ENCODE measurements at regions not wholly inside any gene's neighbourhood (a gene's known extent, or its start where the extent isn't known, plus 50 kb on each side); places are given as distances from the start of the nearest gene placed in this dataset.

DNA sequence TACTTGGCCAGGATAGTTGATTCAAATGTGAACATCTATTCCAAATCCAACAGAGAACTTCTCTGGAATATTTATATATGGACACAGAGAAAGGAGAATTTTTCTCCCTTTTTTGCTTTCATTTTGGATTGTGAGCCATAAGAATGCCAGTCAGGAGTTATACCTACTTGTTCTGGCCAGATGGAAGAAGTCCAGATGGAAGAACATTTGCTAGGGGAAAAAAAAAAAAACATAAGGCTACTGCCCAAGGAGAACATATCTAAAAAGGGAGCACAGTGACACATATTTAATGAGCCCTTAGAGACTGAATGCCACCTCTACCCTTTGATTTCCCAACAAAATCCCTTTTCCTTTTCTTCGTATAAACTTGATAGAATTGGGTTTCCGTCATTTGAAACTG, 61.7 kb upstream of the PPP2R2B start:
- no peak for DNase-seq

DNA sequence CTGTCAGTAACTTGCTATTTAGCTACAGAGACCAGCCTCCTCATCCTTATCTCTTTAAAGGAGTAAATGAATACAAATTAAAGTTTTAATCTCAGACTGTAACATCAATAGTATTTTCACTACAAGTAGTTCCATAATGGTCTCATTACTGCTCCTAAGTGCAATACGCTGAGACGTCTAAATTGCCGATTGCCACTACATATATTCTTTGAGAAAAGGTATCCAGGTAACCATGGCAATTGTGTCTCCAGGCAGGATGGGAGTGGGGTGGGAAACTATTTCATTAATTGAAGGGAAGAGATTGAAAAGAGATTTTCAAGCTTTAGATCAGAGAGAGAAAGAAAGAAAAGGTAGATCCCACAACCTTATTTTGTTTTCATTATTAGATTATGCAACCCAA, 65.5 kb upstream of the PPP2R2B start:
- DNase-seq: no peak

DNA sequence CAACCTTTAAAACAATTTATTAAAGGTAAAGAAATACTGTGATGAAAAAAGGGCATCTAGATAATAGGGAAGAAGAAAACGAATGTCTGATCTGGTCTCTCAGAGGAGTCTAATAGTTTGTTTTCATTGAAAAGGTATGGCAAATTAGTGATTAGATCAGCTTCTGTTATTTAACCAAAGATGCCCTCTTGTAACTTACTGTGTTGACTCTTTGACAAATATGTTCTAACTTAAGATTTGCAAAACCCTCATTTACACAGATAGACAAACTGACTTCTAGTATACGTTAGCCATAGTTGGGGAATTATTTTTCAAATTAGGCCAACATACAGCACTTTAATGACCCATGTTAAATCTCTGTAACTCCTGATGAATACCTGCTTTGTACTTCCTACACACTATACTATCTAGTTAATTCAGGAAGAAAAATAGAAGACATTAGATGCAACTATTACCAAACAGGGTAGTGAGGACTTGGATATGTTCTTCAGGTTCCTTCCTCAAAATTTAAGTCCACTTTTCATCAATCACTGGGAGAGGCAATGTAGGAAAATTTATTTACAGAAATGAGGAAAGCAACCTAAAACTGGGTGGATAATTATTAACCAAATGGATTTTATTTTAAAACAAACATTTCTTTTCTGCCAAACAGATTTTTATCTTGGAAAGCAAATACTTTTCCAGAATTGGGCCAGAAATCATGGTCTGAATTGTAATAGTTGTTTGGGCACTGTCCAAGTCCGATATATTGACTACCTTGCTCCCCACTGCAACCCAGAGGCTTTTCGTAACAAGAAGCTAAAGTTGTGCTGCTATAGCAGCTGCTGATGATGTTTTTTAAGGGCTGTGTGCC, 66.4 kb upstream of the PPP2R2B start:
- no peak for DNase-seq

DNA sequence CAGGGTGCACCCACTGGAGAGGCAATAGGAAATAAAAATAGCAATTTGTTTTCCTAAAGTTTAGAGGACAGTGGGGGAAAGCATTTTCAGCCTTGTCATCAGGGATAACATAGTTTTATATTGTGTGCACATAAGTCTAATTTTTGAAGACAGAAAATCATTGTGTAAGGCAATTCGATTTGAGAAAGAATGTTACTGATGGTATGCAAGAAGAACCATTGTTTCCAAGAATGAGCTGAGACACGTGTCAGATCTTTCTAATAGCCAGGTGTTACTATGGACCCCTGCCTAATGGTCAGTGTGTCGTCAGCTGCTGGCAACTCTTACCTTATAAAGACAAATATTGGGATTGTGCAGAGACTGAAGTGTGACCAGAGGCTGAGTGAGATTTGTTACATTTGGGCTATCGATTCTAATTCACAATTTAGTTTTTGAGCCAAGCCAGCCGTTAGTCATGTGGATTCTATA, 67.1 kb upstream of the PPP2R2B start:
- DNase-seq: no peak

DNA sequence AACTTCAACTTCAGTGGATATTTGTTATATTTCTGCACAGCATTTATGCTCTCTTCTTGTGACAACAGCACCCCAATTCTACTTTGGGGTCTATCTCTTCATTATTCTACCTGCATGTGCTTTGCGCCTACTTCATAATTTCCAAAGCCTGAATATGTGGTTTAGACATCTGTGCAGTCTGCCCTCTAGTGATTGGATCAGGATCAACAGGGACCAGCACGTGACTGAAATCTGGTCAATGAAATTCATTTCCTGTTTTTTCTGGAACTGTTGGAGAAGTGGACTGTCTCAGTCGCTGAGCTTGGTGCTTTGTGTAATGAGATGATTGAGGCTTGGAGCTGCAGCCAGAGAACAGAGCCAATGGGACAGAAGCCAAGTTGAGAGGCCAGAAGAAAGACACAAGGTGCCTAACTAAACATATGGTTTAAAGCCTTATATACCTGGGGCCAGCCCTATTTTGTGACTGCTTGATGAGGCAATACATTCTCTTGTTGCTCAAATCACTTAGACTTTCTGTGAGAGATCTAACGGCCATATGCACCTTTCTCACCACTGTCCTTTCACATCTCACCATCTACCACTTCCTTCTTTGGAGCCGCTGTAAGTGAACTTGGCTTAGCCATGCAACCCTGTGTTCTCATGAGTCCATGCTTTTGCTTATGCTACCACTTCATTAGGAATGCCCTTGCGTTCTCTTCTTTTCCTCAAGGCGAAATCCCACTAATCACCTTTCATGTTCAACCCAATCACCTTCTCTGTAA, 68.8 kb upstream of the PPP2R2B start:
- no peak for DNase-seq

DNA sequence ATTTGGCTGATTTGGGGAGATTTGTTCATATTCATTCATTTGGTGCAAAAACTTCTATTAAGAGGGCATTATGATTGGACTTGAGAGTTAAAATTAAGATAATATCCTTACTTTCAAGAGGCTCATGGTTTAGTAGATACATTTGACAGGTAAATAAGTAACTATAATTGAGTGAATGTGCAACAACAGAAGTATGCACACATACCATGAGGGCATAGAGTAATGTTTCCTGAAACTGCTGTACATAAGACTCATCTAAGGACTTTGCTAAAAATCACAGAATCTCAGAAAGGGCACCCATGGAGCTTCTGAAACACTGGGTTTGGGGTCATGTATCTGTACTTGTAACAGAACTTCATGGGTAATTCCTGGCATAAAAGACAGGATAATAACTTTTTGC, 70.1 kb upstream of the PPP2R2B start:
- no peak for DNase-seq

DNA sequence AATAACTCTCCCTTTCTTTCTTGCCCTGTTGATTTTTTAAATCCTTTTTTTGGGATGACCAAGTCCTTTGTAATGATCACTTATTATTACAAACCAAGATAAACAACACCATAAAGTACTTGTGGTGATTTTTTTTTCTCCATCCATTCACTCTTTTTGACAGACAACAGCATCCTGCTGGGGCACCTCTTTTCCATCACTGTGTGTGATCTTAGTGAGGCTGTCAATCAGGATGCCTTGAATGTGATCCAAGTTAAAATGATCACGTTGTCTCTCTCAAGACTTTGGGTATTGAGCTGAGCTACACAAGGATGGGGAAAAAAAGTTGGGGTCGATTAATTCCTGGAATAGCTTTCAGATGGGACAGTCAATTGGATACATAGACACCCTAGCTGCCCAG, 73.6 kb upstream of the PPP2R2B start:
- no peak for DNase-seq

DNA sequence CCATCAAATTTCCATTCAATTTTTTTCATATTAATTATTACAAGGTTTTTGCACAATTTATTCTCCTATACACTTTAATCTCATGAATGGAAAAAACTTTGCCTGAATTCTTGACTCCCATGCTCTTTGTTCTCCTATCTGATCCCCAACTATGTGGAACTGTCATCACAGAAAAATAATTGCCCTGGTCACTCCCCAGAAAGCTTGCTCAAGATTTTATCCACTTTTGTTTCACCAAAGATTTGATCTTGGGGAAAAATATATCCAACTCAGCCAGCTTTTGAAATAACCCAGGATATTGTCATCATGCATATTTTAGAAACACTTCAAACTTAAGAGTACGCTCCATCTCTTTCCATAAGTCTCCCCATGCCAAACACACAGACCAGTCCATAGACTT, 77.7 kb upstream of the PPP2R2B start:
- DNase-seq: no peak

DNA sequence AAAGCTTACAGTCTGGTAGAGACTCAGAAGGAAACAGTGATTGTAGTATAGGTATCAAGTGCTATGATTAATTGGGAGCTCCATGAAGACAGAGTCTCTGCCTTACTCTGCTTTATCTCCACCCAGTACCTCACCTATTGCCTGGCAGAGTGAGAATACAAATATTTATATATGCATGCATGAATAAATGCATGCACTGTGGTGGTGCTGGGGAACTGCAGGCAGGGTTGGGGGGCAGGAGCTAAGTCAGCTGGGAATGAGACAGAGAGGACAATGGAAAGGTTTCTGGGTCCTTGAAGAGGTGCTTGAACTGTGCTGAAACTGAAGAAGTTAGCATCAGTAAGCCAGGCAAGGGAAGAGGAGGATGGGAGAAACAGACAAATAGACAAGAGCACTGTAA, 80.8 kb upstream of the PPP2R2B start:
- no peak for DNase-seq

DNA sequence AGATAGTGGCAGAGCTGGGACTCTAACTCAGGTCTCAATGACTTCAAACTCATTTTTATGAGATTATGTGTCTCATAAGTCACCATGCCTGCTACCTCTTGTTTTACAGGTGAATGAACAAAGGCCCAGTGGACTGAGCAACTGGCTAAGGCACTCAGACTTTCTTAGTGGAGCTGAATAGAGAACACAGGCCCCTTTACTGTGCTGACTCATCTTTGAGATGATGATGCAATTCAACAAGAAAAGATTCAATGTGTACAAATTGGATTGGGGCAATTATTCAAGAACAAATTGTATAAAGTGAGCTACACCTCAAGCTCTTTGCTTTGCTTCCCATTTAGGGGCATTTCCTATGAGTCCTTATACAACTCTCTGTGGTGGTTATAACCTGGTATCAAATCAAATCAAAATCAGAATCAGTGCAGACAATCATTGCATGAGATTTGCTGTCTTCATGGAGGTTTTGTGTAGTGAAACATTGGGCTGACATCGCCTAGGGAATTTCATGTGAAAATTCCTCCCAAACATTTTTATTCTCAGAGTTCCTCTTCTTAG, 84.3 kb upstream of the PPP2R2B start:
- DNase-seq: no peak

DNA sequence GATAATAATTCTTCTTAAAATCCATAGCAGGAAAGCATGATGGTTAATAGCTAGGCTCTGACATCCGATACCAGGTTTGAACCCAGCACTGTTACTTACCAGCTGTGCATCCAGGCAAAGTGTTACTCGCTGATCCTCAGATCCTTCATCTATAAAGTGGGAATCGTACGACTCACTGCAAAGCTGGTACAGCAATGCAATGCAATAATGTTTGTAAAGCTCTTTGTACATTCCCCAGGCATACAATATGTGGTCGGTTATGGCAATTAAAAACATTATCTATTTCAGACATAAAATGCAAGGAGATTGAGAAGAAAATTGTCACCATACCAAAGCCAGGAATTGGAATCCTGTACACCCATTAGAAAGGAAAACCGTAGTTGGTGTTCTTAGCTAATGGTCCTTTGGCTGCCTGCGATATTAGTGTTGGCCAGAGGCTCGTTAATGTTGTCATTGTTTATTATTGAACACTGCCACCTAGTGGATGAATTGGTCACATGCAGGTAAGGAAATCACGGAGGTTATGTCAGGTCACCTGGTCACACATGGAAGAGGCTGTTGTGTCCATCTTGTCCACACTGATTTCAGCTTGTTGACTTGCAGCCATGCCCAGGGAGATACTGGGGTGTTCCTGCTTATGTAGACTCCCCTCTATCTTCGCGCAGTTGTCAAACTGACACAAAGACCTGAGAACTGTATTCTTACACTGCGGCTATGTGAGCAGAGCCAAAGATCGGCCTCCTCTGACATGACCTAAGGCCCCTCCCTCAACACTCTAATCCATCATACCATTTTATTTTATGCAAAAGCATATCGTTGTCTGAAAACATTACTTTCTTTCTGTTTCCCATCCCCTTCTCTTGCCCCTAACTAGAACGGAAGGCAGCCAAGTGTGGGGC, 87.5 kb upstream of the PPP2R2B start:
- DNase-seq: peak; percentile 31

DNA sequence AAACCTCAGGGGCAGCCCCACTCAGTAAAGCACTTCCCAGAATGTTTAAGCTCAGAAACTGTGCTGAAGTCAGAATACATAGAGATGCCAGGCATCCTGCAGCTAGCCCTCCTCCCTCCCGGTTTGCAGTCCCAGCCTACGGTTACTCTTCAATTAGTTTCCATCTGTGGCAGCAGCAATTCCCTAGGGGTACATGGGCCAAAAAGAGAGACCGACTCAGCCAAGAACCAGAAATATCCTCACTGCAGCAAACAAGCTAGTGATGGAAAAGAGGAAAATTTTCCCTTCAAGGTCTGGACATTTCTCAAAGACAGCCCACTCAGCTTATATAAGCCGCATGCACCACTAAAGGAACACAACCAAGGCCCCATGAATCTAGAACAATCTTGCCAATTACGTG, 89.1 kb upstream of the PPP2R2B start:
- DNase-seq: no peak

DNA sequence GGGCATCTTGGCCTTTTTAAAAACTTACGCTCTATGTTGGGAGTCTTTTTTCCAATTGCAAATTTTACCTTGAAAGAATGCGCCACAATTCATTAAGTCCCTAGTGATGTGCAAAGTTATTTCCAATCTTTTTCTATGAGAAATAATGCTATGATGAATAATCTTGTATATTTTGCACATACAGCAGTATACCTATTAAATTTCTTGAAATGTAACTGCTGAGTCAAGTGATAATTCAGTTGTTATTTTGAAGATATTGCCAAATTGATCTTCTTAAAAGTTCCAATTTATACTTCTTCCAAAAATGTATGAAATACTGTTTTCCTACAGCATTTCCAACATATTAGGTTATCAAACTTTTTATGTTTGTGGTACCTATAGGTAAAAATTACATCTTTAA, 92.8 kb upstream of the PPP2R2B start:
- no peak for DNase-seq

DNA sequence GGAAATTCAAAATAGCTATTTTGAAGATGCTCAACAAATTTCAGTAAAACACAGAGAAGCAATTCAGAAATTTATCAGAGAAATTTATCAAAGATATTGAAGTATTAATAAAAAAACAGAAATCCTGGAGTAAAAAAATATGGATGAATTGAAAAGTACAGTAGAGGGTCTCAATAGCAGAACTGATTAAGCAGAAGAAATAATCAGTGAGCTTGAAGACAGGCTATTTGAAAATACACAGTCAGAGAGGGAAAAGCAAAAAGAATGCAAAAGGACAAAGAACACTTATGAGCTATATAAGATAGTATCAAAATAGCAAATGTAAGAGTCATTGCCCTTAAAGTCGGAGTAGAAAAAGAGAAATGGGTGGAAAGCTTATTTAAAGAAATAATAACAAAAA, 107.9 kb upstream of the PPP2R2B start:
- no peak for DNase-seq

DNA sequence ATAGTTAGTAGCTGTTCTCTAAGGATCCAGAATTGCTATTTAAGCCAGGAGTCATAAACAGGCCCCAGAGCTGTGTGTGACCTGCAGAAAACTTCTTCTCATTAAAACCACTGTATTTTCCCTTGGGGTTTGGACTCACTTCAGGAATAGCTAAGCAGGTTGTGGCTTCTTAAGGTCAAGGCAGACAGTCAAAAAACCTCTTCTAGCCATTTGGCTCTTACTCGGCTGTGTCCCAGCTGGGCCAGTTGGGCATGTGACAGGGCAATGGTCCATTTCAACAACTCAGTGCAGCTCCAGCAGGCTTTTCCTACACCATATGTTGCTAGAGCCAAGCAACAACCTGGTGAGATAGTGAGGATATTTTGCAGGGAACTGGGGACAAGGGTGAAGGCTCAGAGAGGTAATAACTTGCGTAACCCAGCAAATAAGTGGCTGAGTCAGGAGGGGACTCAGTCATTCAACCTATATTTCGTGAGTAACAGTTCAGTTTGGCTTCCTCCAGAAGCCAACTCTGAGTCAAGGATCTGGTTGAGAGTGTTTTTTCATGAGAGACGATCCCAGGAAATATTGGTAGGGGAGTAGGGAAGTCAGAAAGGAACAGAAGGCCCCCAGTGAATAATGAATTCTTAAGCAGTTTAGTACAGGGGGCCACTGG, 115.4 kb upstream of the PPP2R2B start:
- DNase-seq: no peak

DNA sequence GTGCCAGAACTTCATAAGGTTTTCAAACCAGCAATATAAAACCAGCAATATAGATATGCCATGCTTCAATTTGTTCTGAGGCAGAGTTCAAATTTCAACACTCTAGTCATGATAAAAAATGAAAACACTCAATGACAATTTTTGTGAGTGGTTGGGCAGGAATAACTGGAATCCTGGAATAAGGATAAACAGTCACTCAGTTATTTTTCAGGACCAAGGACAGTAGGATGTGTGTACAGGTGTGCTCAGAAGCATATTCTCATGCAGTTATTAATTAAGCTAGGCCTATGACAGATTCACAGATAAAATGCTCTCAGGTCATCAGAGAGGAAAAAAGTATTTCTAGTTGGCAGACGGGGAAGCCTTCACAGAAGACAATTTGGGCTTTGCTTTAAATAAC, 117.3 kb upstream of the PPP2R2B start:
- DNase-seq: no peak

DNA sequence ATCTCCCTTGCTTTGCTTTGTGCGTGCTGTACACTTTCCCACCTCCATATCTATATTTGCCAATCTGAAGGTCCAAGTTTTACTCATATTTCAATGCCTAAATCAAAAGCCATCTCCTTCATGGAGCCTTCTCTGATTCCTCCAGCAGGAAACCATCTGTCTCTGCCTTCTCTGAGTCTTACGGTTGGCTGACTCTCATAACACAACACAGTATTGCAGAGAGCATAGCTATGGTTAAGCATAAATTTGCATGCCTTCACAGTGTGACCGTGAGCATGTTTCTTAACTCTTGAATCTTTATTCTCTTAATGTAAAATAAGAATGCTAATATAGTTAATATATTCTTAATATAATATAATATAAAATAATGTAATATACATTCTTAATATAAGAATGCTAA, 136.8 kb upstream of the PPP2R2B start:
- DNase-seq: no peak

DNA sequence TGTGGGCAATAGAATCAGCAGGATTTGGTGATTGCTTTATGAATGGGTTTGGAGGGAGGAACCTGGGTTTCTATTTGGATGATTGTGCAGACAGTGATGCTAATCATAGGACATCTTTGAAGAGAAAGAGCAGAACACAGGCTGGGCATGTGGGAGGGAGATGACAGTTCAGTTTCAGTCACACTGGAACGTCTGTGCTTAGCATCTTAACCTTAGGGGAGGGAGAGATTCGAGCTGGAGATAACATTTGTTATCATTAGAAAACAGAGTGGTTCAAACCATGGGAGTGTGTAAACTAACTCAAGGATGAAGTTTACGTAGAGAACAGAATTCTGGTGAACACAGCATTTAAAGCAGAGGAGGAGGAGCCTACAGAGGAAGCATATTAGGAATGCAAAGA, 138.6 kb upstream of the PPP2R2B start:
- DNase-seq: no peak

DNA sequence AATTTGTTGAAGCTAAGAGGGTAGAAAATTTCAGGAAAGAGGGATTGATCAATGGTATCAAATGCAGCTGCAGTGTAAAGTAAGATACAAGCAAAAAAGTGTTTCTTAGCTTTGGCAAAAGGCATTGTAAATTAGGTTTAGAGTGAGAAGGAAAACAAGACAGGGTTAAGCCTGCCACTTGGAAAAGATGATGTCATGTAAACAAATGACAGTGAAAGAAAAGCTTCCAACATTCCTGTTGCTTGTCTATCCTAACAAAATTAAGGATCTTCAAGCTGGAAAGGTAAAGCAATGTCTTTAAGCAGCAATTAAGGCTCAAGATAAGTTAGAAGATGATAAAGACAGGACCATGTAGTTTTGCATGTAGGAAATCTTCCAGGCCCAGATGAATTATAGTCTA, 139.1 kb upstream of the PPP2R2B start:
- DNase-seq: no peak

DNA sequence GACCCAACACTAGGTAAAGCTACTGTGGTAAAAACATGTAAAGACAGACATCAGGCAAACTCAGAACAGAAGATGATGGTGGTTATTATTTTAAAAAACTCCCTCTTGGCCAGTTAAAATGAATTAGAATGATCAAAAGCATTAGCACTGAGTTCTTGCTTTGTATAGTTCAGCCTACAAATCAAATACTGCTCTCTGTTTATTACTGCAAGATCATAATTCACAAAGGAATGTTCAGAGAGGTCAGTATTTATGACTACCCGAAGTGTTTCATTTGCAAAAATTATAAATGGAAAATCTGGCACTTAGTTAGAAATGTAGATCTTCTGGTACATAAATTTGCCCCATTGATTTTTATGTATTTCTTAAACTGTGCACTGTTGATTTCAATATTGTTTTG, 140.3 kb upstream of the PPP2R2B start:
- DNase-seq: no peak

DNA sequence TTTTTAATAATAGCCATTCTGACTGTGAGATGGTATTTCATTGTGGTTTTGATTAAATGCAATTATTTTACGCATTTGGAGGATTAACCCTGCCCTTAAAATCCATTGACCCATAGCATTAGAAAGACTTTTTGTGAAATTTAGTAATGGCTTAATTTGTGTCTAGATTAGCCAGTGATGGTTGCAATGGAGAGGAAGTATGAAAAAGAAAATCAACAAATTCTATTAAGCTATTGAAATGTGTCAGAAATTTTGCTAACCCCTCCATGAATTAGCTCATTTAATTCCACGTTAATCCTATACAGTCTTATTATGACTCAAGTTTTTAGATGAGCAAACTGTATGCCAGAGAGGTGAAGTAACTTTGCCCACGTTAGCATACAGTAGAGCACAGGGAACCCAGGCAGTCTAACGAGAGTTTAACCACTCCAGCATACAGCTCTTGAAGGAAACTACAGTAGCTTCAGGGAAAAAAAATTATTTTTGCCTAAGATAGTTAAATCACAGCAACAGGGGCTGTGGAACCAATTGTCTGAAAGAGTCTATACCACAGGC, 158.2 kb upstream of the PPP2R2B start:
- DNase-seq: no peak
